PC-3 (cell line): ENCODE measurements at regions not wholly inside any gene's neighbourhood (a gene's known extent, or its start where the extent isn't known, plus 50 kb on each side); places are given as distances from the start of the nearest gene placed in this dataset.

Experiments
- ATAC-seq: fragments of 200-7000 bp; cut with Tn5 transposase; 2 replicates; pipeline ENCODE4 v1.9.1; 2020; ENCODE audit warnings: mild to moderate bottlenecking, moderate library complexity
- BruUV-seq: library from RNA; stranded (reverse); fragments of 400-500 nt; replicated peaks from 2 replicates; lab custom pipeline; 2021; lab: Mats Ljungman, UMichigan
- CTCF ChIA-PET: fragments of 300-600 bp; sonication (Branson Sonifier 250); formaldehyde crosslinking; loops from one replicate; lab custom pipeline; 2022; ENCODE audit warnings: antibody characterized with exemption; lab: Charles Lee
- POLR2A ChIA-PET: fragments of 300-600 bp; sonication (Branson Sonifier 250); formaldehyde crosslinking; loops from one replicate; lab custom pipeline; 2022; ENCODE audit warnings: antibody characterized with exemption; ENCODE audit not compliant: unreplicated experiment; lab: Charles Lee
- DNase-seq: peaks from one replicate; pipeline ENCODE4 v3.0.0-alpha.2; 2015
- H2AFZ ChIP-seq: fragments of 300-600 bp; sonication (generic); 2 replicates; pipeline ENCODE4 v1.6.0; 2016; ENCODE audit warnings: antibody characterized with exemption, low read length
- H3F3A ChIP-seq: fragments of 300-600 bp; sonication (generic); one replicate; pipeline ENCODE4 v1.6.0; 2017; ENCODE audit warnings: antibody characterized with exemption, low read length, control low read depth, mild to moderate bottlenecking; ENCODE audit not compliant: unreplicated experiment
- H3K27ac ChIP-seq: fragments of 300-600 bp; sonication (generic); 2 replicates; pipeline ENCODE4 v1.5.1; 2016; ENCODE audit warnings: mild to moderate bottlenecking, low read length
- H3K27me3 ChIP-seq: fragments of 300-600 bp; sonication (generic); 2 replicates; pipeline ENCODE4 v1.6.1; 2016; ENCODE audit warnings: low read length, mixed read lengths
- H3K36me3 ChIP-seq: fragments of 300-600 bp; sonication (generic); 2 replicates; pipeline ENCODE4 v1.6.1; 2016; ENCODE audit warnings: low read depth, mixed run types, low read length, mixed read lengths
- H3K4me1 ChIP-seq: fragments of 300-600 bp; sonication (generic); 2 replicates; pipeline ENCODE4 v1.5.1; 2016; ENCODE audit warnings: low read length; ENCODE audit not compliant: insufficient read depth
- H3K4me2 ChIP-seq: fragments of 300-600 bp; sonication (generic); 2 replicates; pipeline ENCODE4 v1.6.0; 2016; ENCODE audit warnings: low read length
- H3K4me3 ChIP-seq: fragments of 300-600 bp; sonication (generic); 2 replicates; pipeline ENCODE4 v1.5.1; 2016; ENCODE audit warnings: mild to moderate bottlenecking, low read length, mixed read lengths
- H3K79me2 ChIP-seq: fragments of 300-600 bp; sonication (generic); 2 replicates; pipeline ENCODE4 v1.6.1; 2017; ENCODE audit warnings: low read length, mixed read lengths
- H3K9ac ChIP-seq: fragments of 300-600 bp; sonication (generic); 2 replicates; pipeline ENCODE4 v1.6.0; 2016; ENCODE audit warnings: mild to moderate bottlenecking, low read length
- H3K9me2 ChIP-seq: fragments of 300-600 bp; sonication (generic); replicated peaks from 2 replicates; pipeline ENCODE4 v1.6.1; 2016; ENCODE audit warnings: mixed run types, low read length, mixed read lengths
- H3K9me3 ChIP-seq: fragments of 300-600 bp; sonication (generic); 2 replicates; pipeline ENCODE4 v1.6.1; 2016; ENCODE audit warnings: low read length, mixed read lengths
- H4K20me1 ChIP-seq: fragments of 300-600 bp; sonication (generic); 2 replicates; pipeline ENCODE4 v1.6.1; 2016; ENCODE audit warnings: low read length, mixed read lengths
- CTCF ChIP-seq: fragments of 300-600 bp; sonication (generic); conservative IDR thresholded peaks from 2 replicates; pipeline ENCODE4 v1.5.1; 2017; ENCODE audit warnings: antibody characterized with exemption, low read depth, mild to moderate bottlenecking, low read length
- EZH2 ChIP-seq: fragments of 300-600 bp; sonication (generic); IDR thresholded peaks from one replicate; pipeline ENCODE4 v1.6.1; 2017; ENCODE audit warnings: antibody characterized with exemption, mild to moderate bottlenecking, low read length; ENCODE audit not compliant: unreplicated experiment
- EZH2phosphoT487 ChIP-seq: fragments of 300-600 bp; sonication (generic); IDR thresholded peaks from 2 replicates; pipeline ENCODE4 v1.6.1; 2018; ENCODE audit warnings: mild to moderate bottlenecking, antibody characterized with exemption, low read length, borderline replicate concordance
- intact Hi-C: fragments of 100-400 bp; cut with micrococcal nuclease; formaldehyde crosslinking; loops from 2 replicates; pipeline ENCODE4 v1.9.0; 2023

GRCh38 chr2:160882906-160883305 lies 277.3 kb upstream of the TANK start:
- Histone ChIP-seq H3K27me3 (no peaks in the 10 kb centered on the region), H3K79me2 (no peaks in the 10 kb centered on the region), H3K9ac (no peak overlapping the region), H2AFZ (no peak overlapping the region), H3K9me2 (no peaks in the 10 kb centered on the region; the same call in 1 of the 2 replicates), H3K4me3 (no peak overlapping the region), H3K36me3 (no peaks in the 10 kb centered on the region), H3F3A (no peaks in the 10 kb centered on the region), H3K4me1 (no peaks in the 10 kb centered on the region), H3K9me3 (no peaks in the 10 kb centered on the region), H3K4me2 (no peak overlapping the region), H3K27ac (no peak overlapping the region), H4K20me1 (no peaks in the 10 kb centered on the region)
- CTCF ChIA-PET = no interaction called here
- DNase-seq (no peak), ATAC-seq (no peak)
- POLR2A ChIA-PET = no interaction called here
- intact Hi-C loops = no loop called here
- no TSS peak for BruUV-seq
- TF ChIP-seq EZH2phosphoT487 (no peak), EZH2 (no peak), CTCF (no peak)

GRCh38 chr2:160884056-160884455 lies 276.2 kb upstream of the TANK start:
- H3K9ac ChIP-seq = no peak overlapping the region
- H3K79me2 ChIP-seq = no peaks in the 10 kb centered on the region
- H2AFZ ChIP-seq = no peak overlapping the region; the same call in 1 of the 2 replicates
- TF ChIP-seq EZH2 (no peak), EZH2phosphoT487 (no peak), CTCF (no peak)
- BruUV-seq = no TSS peak
- no peaks in the 10 kb centered on the region for H4K20me1 ChIP-seq
- intact Hi-C loops = no loop called here
- H3F3A ChIP-seq = no peaks in the 10 kb centered on the region
- H3K36me3 ChIP-seq = no peaks in the 10 kb centered on the region
- H3K4me2 ChIP-seq = no peak overlapping the region
- H3K9me3 ChIP-seq = no peaks in the 10 kb centered on the region
- H3K4me1 ChIP-seq = no peaks in the 10 kb centered on the region
- CTCF ChIA-PET = no interaction called here
- ATAC-seq (no peak), DNase-seq (no peak)
- H3K27ac ChIP-seq = no peak overlapping the region
- POLR2A ChIA-PET = no interaction called here
- H3K4me3 ChIP-seq = no peak overlapping the region
- H3K27me3 ChIP-seq = no peaks in the 10 kb centered on the region
- no peaks in the 10 kb centered on the region; the same call in 1 of the 2 replicates for H3K9me2 ChIP-seq

- H3K27me3 ChIP-seq = no peaks in the 10 kb centered on the region
- intact Hi-C loops = no loop called here
- H3K9me2 ChIP-seq = no peaks in the 10 kb centered on the region; the same call in 1 of the 2 replicates
- no peak for TF ChIP-seq CTCF
- no peak for TF ChIP-seq EZH2phosphoT487
- no peak for TF ChIP-seq EZH2
- no peaks in the 10 kb centered on the region for H3K36me3 ChIP-seq
- H4K20me1 ChIP-seq = no peaks in the 10 kb centered on the region
- H3K27ac ChIP-seq = no peak overlapping the region
- ChIA-PET CTCF (interaction anchor here (0.5 kb wide), 1 partner anchor 498 kb away, joined by 6 read pairs; no protein-coding TSS in a partner anchor), POLR2A (no interaction called here)
- H3K9me3 ChIP-seq = no peaks in the 10 kb centered on the region
- H3K4me1 ChIP-seq = no peaks in the 10 kb centered on the region
- no peak overlapping the region for H3K4me3 ChIP-seq
- no peaks in the 10 kb centered on the region for H3F3A ChIP-seq
- no TSS peak for BruUV-seq
- H3K79me2 ChIP-seq = no peaks in the 10 kb centered on the region
- no peak overlapping the region for H3K4me2 ChIP-seq
- H3K9ac ChIP-seq = no peak overlapping the region
- H2AFZ ChIP-seq = no peak overlapping the region
- no peak for ATAC-seq
- no peak for DNase-seq
Measured at GRCh38 chr2:160889439-160890170, 270.6 kb upstream of the TANK start.
